ENCODE measurements at regions not wholly inside any gene's neighbourhood (a gene's known extent, or its start where the extent isn't known, plus 50 kb on each side); places are given as distances from the start of the nearest gene placed in this dataset.

DNA sequence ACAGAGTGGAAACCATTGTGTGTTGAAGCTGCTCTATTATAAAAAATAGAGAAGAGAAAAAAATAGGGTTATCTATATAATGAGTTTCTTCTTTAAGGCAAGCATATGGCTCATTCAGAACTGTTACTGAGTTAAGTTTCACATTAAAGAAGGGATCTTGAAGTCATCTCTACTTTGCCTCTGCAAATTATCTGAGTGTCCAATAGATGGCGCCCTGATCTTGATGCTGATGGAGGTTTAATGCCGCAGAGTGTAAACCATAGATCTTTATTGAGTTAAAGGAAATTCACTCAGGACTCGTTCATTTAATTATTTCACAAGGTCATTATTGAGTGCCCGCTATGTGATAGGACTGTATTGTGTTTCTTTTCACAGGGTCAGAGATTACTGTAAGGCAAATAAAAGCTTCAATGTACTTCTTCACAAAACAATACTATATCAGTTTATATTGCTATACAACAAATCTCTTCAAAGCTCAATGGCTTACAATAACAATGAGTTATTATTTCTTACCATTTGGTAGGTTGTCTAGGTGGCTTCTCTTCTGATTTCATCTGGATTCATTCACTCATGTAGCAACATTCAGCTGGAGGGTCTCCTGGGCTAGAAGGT, 171.4 kb downstream of the NSUN3 start:
- TF ChIP-seq SUZ12 (IDR thresholded peaks at IDR 0.05; ENCODE audit: extremely low read depth, insufficient read depth, insufficient read length), result no peak
- no peak for TF ChIP-seq YY1 (IDR thresholded peaks at IDR 0.05; ENCODE audit: insufficient read depth, insufficient read length)
- TF ChIP-seq ZNF274 (IDR thresholded peaks at IDR 0.05; ENCODE audit: low read depth, low read length), result no peak
